ENCODE measurements at regions not wholly inside any gene's neighbourhood (a gene's known extent, or its start where the extent isn't known, plus 50 kb on each side); places are given as distances from the start of the nearest gene placed in this dataset.

GRCh38 chr22:48204296-48204695 lies 1441.8 kb downstream of the TBC1D22A start:
- no peak for DNase-seq

- DNase-seq: no peak
These were observed 1437.2 kb downstream of the TBC1D22A start for GRCh38 chr22:48199667-48200066.

GRCh38 chr22:48198489-48199459 lies 1436.3 kb downstream of the TBC1D22A start:
- DNase-seq: no peak

GRCh38 chr22:48197189-48197690 lies 1434.8 kb downstream of the TBC1D22A start:
- DNase-seq: no peak

- no peak for DNase-seq
These were observed 1430.5 kb downstream of the TBC1D22A start for GRCh38 chr22:48192920-48193319.

GRCh38 chr22:48192071-48192470 lies 1429.6 kb downstream of the TBC1D22A start:
- DNase-seq: no peak

GRCh38 chr22:48188231-48188721 lies 1425.8 kb downstream of the TBC1D22A start:
- DNase-seq: no peak

- no peak for DNase-seq
These were observed 1424.9 kb downstream of the TBC1D22A start for GRCh38 chr22:48187356-48187755.

- no peak for DNase-seq
These were observed 1423.8 kb downstream of the TBC1D22A start for GRCh38 chr22:48186146-48186790.

- no peak for DNase-seq
These were observed 1422.9 kb downstream of the TBC1D22A start for GRCh38 chr22:48185071-48186055.

GRCh38 chr22:48182846-48183805 lies 1420.7 kb downstream of the TBC1D22A start:
- DNase-seq: no peak

- DNase-seq: no peak
These were observed 1419.6 kb downstream of the TBC1D22A start for GRCh38 chr22:48182031-48182430.

- DNase-seq: no peak
These were observed 1419.0 kb downstream of the TBC1D22A start for GRCh38 chr22:48181263-48181955.

- DNase-seq: no peak
These were observed 1418.2 kb downstream of the TBC1D22A start for GRCh38 chr22:48180631-48181030.

- no peak for DNase-seq
These were observed 1417.4 kb downstream of the TBC1D22A start for GRCh38 chr22:48179571-48180546.

GRCh38 chr22:48178536-48178935 lies 1416.1 kb downstream of the TBC1D22A start:
- no peak for DNase-seq

- DNase-seq: no peak
These were observed 1415.2 kb downstream of the TBC1D22A start for GRCh38 chr22:48177631-48178030.

- no peak for DNase-seq
These were observed 1413.3 kb downstream of the TBC1D22A start for GRCh38 chr22:48175721-48176120.
